ENCODE measurements at regions not wholly inside any gene's neighbourhood (a gene's known extent, or its start where the extent isn't known, plus 50 kb on each side); places are given as distances from the start of the nearest gene placed in this dataset.

GRCh38 chr20:7004801-7005200 is 237.3 kb downstream of the BMP2 start:
- H3K27ac ChIP-seq (ENCODE audit: low read depth, low read length) = no peak overlapping the region
- no peak for TF ChIP-seq CTCF (IDR thresholded peaks at IDR 0.05; ENCODE audit: low read depth, low read length)
- H3K27me3 ChIP-seq (ENCODE audit: control insufficient read depth, insufficient read depth, low read length) = no peaks in the 10 kb centered on the region
- H3K4me3 ChIP-seq (ENCODE audit: low read depth, low read length) = no peak overlapping the region
- CTCF ChIA-PET = interaction anchor here (0.6 kb wide), 1 partner anchor 213 kb away, joined by 7 read pairs; no protein-coding TSS in a partner anchor
- POLR2A ChIA-PET = no interaction called here
- H3K9me3 ChIP-seq (ENCODE audit: control insufficient read depth, insufficient read depth, low read length) = peaks cover 4% of the 10 kb centered on the region; the same call in 1 of the 2 replicates
- no peak for DNase-seq (ENCODE audit: low read depth, low spot score)

- POLR2A ChIA-PET = no interaction called here
These were observed 243.0 kb downstream of the BMP2 start for GRCh38 chr20:7010527-7010926.

GRCh38 chr20:7015257-7015656 is 247.8 kb downstream of the BMP2 start:
- no peak for DNase-seq (ENCODE audit: low read depth, low spot score)
- CTCF ChIA-PET = no interaction called here
- Histone ChIP-seq H3K9me3 (ENCODE audit: control insufficient read depth, insufficient read depth, low read length) (no peaks in the 10 kb centered on the region), H3K27ac (ENCODE audit: low read depth, low read length) (no peak overlapping the region), H3K27me3 (ENCODE audit: control insufficient read depth, insufficient read depth, low read length) (no peaks in the 10 kb centered on the region), H3K4me3 (ENCODE audit: low read depth, low read length) (no peak overlapping the region)
- POLR2A ChIA-PET = no interaction called here
- TF ChIP-seq CTCF (IDR thresholded peaks at IDR 0.05; ENCODE audit: low read depth, low read length) = no peak

More at GRCh38 chr20:7010527-7010926, 243.0 kb downstream of the BMP2 start:
- Histone ChIP-seq H3K9me3 (ENCODE audit: control insufficient read depth, insufficient read depth, low read length) (no peaks in the 10 kb centered on the region), H3K27me3 (ENCODE audit: control insufficient read depth, insufficient read depth, low read length) (no peaks in the 10 kb centered on the region), H3K27ac (ENCODE audit: low read depth, low read length) (no peak overlapping the region), H3K4me3 (ENCODE audit: low read depth, low read length) (no peak overlapping the region)
- CTCF ChIA-PET = no interaction called here
- no peak for DNase-seq (ENCODE audit: low read depth, low spot score)
- TF ChIP-seq CTCF (IDR thresholded peaks at IDR 0.05; ENCODE audit: low read depth, low read length) = no peak

GRCh38 chr20:7022597-7022996 is 255.1 kb downstream of the BMP2 start:
- no peak overlapping the region for H3K27ac ChIP-seq (ENCODE audit: low read depth, low read length)
- ChIA-PET CTCF (no interaction called here), POLR2A (no interaction called here)
- H3K9me3 ChIP-seq (ENCODE audit: control insufficient read depth, insufficient read depth, low read length) = peaks cover 7% of the 10 kb centered on the region; the same call in 1 of the 2 replicates
- no peak overlapping the region for H3K4me3 ChIP-seq (ENCODE audit: low read depth, low read length)
- no peak for DNase-seq (ENCODE audit: low read depth, low spot score)
- TF ChIP-seq CTCF (IDR thresholded peaks at IDR 0.05; ENCODE audit: low read depth, low read length) = no peak
- H3K27me3 ChIP-seq (ENCODE audit: control insufficient read depth, insufficient read depth, low read length) = no peaks in the 10 kb centered on the region

- Histone ChIP-seq H3K4me3 (ENCODE audit: low read depth, low read length) (no peak overlapping the region), H3K9me3 (ENCODE audit: control insufficient read depth, insufficient read depth, low read length) (peaks cover 7% of the 10 kb centered on the region; the same call in 1 of the 2 replicates), H3K27me3 (ENCODE audit: control insufficient read depth, insufficient read depth, low read length) (no peaks in the 10 kb centered on the region), H3K27ac (ENCODE audit: low read depth, low read length) (no peak overlapping the region)
- POLR2A ChIA-PET = no interaction called here
- no peak for DNase-seq (ENCODE audit: low read depth, low spot score)
- CTCF ChIA-PET = no interaction called here
- TF ChIP-seq CTCF (IDR thresholded peaks at IDR 0.05; ENCODE audit: low read depth, low read length) = no peak
These were observed 258.1 kb downstream of the BMP2 start for GRCh38 chr20:7025635-7026034.
